HG03064 (cell line): ENCODE measurements at regions not wholly inside any gene's neighbourhood (a gene's known extent, or its start where the extent isn't known, plus 50 kb on each side); places are given as distances from the start of the nearest gene placed in this dataset.
"Not testable (repeated sequence)": the region's sequence is repeated elsewhere in the genome, so short reads cannot be mapped to it uniquely, and the experiment has no call there.

Experiments used
- ATAC-seq: cut with Tn5 transposase; IDR thresholded peaks from one replicate; pipeline ENCODE4 v1.9.1; 2021; ENCODE audit warnings: low read depth; ENCODE audit not compliant: unreplicated experiment

- no peak for ATAC-seq
Observed at GRCh38 chr17:5896215-5896614, 174.0 kb upstream of the WSCD1 start.

- no peak for ATAC-seq
Observed at GRCh38 chr17:5897275-5897911, 172.8 kb upstream of the WSCD1 start.

GRCh38 chr17:5897981-5898380, 172.2 kb upstream of the WSCD1 start:
- not testable (repeated sequence) for ATAC-seq

GRCh38 chr17:5898406-5898805, 171.8 kb upstream of the WSCD1 start:
- ATAC-seq = no peak

- ATAC-seq = no peak
Observed at GRCh38 chr17:5899496-5900195, 170.5 kb upstream of the WSCD1 start.

GRCh38 chr17:5901731-5902130, 168.4 kb upstream of the WSCD1 start:
- no peak for ATAC-seq

- ATAC-seq = no peak
Observed at GRCh38 chr17:5902181-5903140, 167.7 kb upstream of the WSCD1 start.

- ATAC-seq = no peak
Observed at GRCh38 chr17:5911919-5912318, 158.3 kb upstream of the WSCD1 start.

GRCh38 chr17:5913032-5913531, 157.1 kb upstream of the WSCD1 start:
- ATAC-seq = no peak

GRCh38 chr17:5913641-5914040, 156.5 kb upstream of the WSCD1 start:
- no peak for ATAC-seq

GRCh38 chr17:5915337-5915736, 154.8 kb upstream of the WSCD1 start:
- no peak for ATAC-seq

- no peak for ATAC-seq
Observed at GRCh38 chr17:5919089-5919488, 151.1 kb upstream of the WSCD1 start.

- ATAC-seq = no peak
Observed at GRCh38 chr17:5921512-5922282, 148.5 kb upstream of the WSCD1 start.

- no peak for ATAC-seq
Observed at GRCh38 chr17:5922476-5922875, 147.7 kb upstream of the WSCD1 start.

- ATAC-seq = no peak
Observed at GRCh38 chr17:5929721-5930120, 140.5 kb upstream of the WSCD1 start.

GRCh38 chr17:5930555-5930954, 139.6 kb upstream of the WSCD1 start:
- not testable (repeated sequence) for ATAC-seq

GRCh38 chr17:5931616-5932015, 138.6 kb upstream of the WSCD1 start:
- ATAC-seq = no peak

- no peak for ATAC-seq
Observed at GRCh38 chr17:5933430-5933829, 136.7 kb upstream of the WSCD1 start.

- no peak for ATAC-seq
Observed at GRCh38 chr17:5941258-5941657, 128.9 kb upstream of the WSCD1 start.

GRCh38 chr17:5942687-5943086, 127.5 kb upstream of the WSCD1 start:
- ATAC-seq = no peak
